Activated naive CD4-positive, alpha-beta T cell treated with anti-CD3 and anti-CD28 coated beads, Interleukin-2, amount 10 ng/mL, durations not matched to agents 7 days and 5 days (primary cell): ENCODE measurements at regions not wholly inside any gene's neighbourhood (a gene's known extent, or its start where the extent isn't known, plus 50 kb on each side); places are given as distances from the start of the nearest gene placed in this dataset.

ENCODE experiments used
- CTCF ChIA-PET: fragments of 350-600 bp; sonication (Branson Sonifier 250); formaldehyde crosslinking; loops from one replicate; lab custom pipeline; 2021; ENCODE audit warnings: antibody characterized with exemption; lab: Charles Lee
- DNase-seq: peaks from one replicate; pipeline ENCODE4 v3.0.0-alpha.2; 2020
- H3K27ac Mint-ChIP-seq: one replicate; pipeline ENCODE4 v1.8.0; 2021; ENCODE audit warnings: mild to moderate bottlenecking, moderate library complexity, mixed read lengths
- H3K27me3 Mint-ChIP-seq: one replicate; pipeline ENCODE4 v1.8.0; 2021; ENCODE audit warnings: mild to moderate bottlenecking, mixed read lengths
- H3K36me3 Mint-ChIP-seq: one replicate; pipeline ENCODE4 v1.8.0; 2021; ENCODE audit warnings: mixed read lengths
- H3K4me1 Mint-ChIP-seq: one replicate; pipeline ENCODE4 v1.8.0; 2021; ENCODE audit warnings: mixed read lengths
- H3K4me3 Mint-ChIP-seq: one replicate; pipeline ENCODE4 v1.8.0; 2021; ENCODE audit warnings: mild to moderate bottlenecking, moderate library complexity, mixed read lengths
- H3K9me3 Mint-ChIP-seq: one replicate; pipeline ENCODE4 v1.8.0; 2021; ENCODE audit warnings: mixed read lengths

- no peak overlapping the region for H3K4me3 Mint-ChIP-seq
- no peaks in the 10 kb centered on the region for H3K9me3 Mint-ChIP-seq
- DNase-seq = no peak
- peaks cover 14% of the 10 kb centered on the region for H3K4me1 Mint-ChIP-seq
- H3K36me3 Mint-ChIP-seq = no peaks in the 10 kb centered on the region
- no peak overlapping the region for H3K27ac Mint-ChIP-seq
- H3K27me3 Mint-ChIP-seq = peaks cover 59% of the 10 kb centered on the region
- CTCF ChIA-PET = interaction anchor here (0.8 to 2.3 kb wide), 8 partner anchors 10 to 247 kb away, joined by 3 to 15 read pairs (median 6); no protein-coding TSS in a partner anchor
These were observed 185.6 kb upstream of the TNRC6C start for GRCh38 chr17:77772899-77773358.

GRCh38 chr17:77774182-77774581 lies 184.3 kb upstream of the TNRC6C start:
- CTCF ChIA-PET = interaction anchor here (0.9 to 2.3 kb wide), 6 partner anchors 10 to 246 kb away, joined by 3 to 15 read pairs (median 5); no protein-coding TSS in a partner anchor

GRCh38 chr17:77778636-77779489 lies 179.6 kb upstream of the TNRC6C start:
- H3K9me3 Mint-ChIP-seq = no peaks in the 10 kb centered on the region
- no peak for DNase-seq
- H3K4me1 Mint-ChIP-seq = peaks cover 5% of the 10 kb centered on the region
- H3K27me3 Mint-ChIP-seq = peaks cover 26% of the 10 kb centered on the region
- no peak overlapping the region for H3K27ac Mint-ChIP-seq
- CTCF ChIA-PET = no interaction called here
- no peaks in the 10 kb centered on the region for H3K36me3 Mint-ChIP-seq
- no peak overlapping the region for H3K4me3 Mint-ChIP-seq

More at GRCh38 chr17:77774182-77774581, 184.3 kb upstream of the TNRC6C start:
- no peaks in the 10 kb centered on the region for H3K9me3 Mint-ChIP-seq
- peaks cover 14% of the 10 kb centered on the region for H3K4me1 Mint-ChIP-seq
- no peak for DNase-seq
- no peak overlapping the region for H3K4me3 Mint-ChIP-seq
- no peak overlapping the region for H3K27ac Mint-ChIP-seq
- no peaks in the 10 kb centered on the region for H3K36me3 Mint-ChIP-seq
- H3K27me3 Mint-ChIP-seq = peaks cover 55% of the 10 kb centered on the region

- H3K27ac Mint-ChIP-seq = no peak overlapping the region
- no peaks in the 10 kb centered on the region for H3K36me3 Mint-ChIP-seq
- H3K9me3 Mint-ChIP-seq = no peaks in the 10 kb centered on the region
- no peak for DNase-seq
- peaks cover 16% of the 10 kb centered on the region for H3K4me1 Mint-ChIP-seq
- H3K27me3 Mint-ChIP-seq = peaks cover 25% of the 10 kb centered on the region
- CTCF ChIA-PET = no interaction called here
- no peak overlapping the region for H3K4me3 Mint-ChIP-seq
These were observed 178.6 kb upstream of the TNRC6C start for GRCh38 chr17:77779711-77780539.

- peaks cover 30% of the 10 kb centered on the region for H3K27me3 Mint-ChIP-seq
- CTCF ChIA-PET = no interaction called here
- no peaks in the 10 kb centered on the region for H3K36me3 Mint-ChIP-seq
- H3K4me3 Mint-ChIP-seq = no peak overlapping the region
- H3K27ac Mint-ChIP-seq = no peak overlapping the region
- DNase-seq = no peak
- H3K4me1 Mint-ChIP-seq = peaks cover 18% of the 10 kb centered on the region
- H3K9me3 Mint-ChIP-seq = no peaks in the 10 kb centered on the region
These were observed 177.0 kb upstream of the TNRC6C start for GRCh38 chr17:77781536-77781935.

GRCh38 chr17:77782201-77782600 lies 176.3 kb upstream of the TNRC6C start:
- Mint-ChIP-seq H3K27me3 (peaks cover 30% of the 10 kb centered on the region), H3K4me1 (peaks cover 18% of the 10 kb centered on the region), H3K27ac (no peak overlapping the region), H3K4me3 (no peak overlapping the region), H3K36me3 (no peaks in the 10 kb centered on the region), H3K9me3 (no peaks in the 10 kb centered on the region)
- CTCF ChIA-PET = no interaction called here
- DNase-seq = no peak

GRCh38 chr17:77782611-77783010 lies 175.9 kb upstream of the TNRC6C start:
- CTCF ChIA-PET = no interaction called here
- no peak for DNase-seq
- Mint-ChIP-seq H3K4me3 (no peak overlapping the region), H3K9me3 (no peaks in the 10 kb centered on the region), H3K27ac (no peak overlapping the region), H3K27me3 (peaks cover 34% of the 10 kb centered on the region), H3K4me1 (peaks cover 18% of the 10 kb centered on the region), H3K36me3 (no peaks in the 10 kb centered on the region)

- no peak overlapping the region for H3K4me3 Mint-ChIP-seq
- no peaks in the 10 kb centered on the region for H3K36me3 Mint-ChIP-seq
These were observed 174.3 kb upstream of the TNRC6C start for GRCh38 chr17:77783991-77784820.

GRCh38 chr17:77785312-77785905 lies 173.1 kb upstream of the TNRC6C start:
- Mint-ChIP-seq H3K36me3 (no peaks in the 10 kb centered on the region), H3K9me3 (no peaks in the 10 kb centered on the region), H3K4me3 (no peak overlapping the region), H3K4me1 (peaks cover 18% of the 10 kb centered on the region), H3K27me3 (peaks cover 45% of the 10 kb centered on the region), H3K27ac (no peak overlapping the region)
- no peak for DNase-seq
- CTCF ChIA-PET = no interaction called here

More at GRCh38 chr17:77783991-77784820, 174.3 kb upstream of the TNRC6C start:
- Mint-ChIP-seq H3K27me3 (peaks cover 41% of the 10 kb centered on the region), H3K9me3 (no peaks in the 10 kb centered on the region), H3K4me1 (peaks cover 18% of the 10 kb centered on the region), H3K27ac (peak overlapping the region; percentile 80)
- peak; percentile 71 for DNase-seq
- CTCF ChIA-PET = interaction anchor here (0.9 to 1.5 kb wide), 5 partner anchors 11 to 241 kb away, joined by 3 to 8 read pairs (median 3); no protein-coding TSS in a partner anchor

GRCh38 chr17:77786090-77786489 lies 172.4 kb upstream of the TNRC6C start:
- peaks cover 47% of the 10 kb centered on the region for H3K27me3 Mint-ChIP-seq
- no peak overlapping the region for H3K27ac Mint-ChIP-seq
- peaks cover 18% of the 10 kb centered on the region for H3K4me1 Mint-ChIP-seq
- no peaks in the 10 kb centered on the region for H3K36me3 Mint-ChIP-seq
- no peaks in the 10 kb centered on the region for H3K9me3 Mint-ChIP-seq
- no peak overlapping the region for H3K4me3 Mint-ChIP-seq
- no peak for DNase-seq
- CTCF ChIA-PET = no interaction called here

- no peaks in the 10 kb centered on the region for H3K36me3 Mint-ChIP-seq
- CTCF ChIA-PET = no interaction called here
- H3K4me1 Mint-ChIP-seq = peaks cover 18% of the 10 kb centered on the region
- H3K4me3 Mint-ChIP-seq = no peak overlapping the region
- no peaks in the 10 kb centered on the region for H3K9me3 Mint-ChIP-seq
- H3K27me3 Mint-ChIP-seq = peaks cover 47% of the 10 kb centered on the region
- DNase-seq = no peak
- no peak overlapping the region for H3K27ac Mint-ChIP-seq
These were observed 171.6 kb upstream of the TNRC6C start for GRCh38 chr17:77786740-77787505.

GRCh38 chr17:77790143-77790829 lies 168.2 kb upstream of the TNRC6C start:
- Mint-ChIP-seq H3K27ac (no peak overlapping the region), H3K4me1 (peaks cover under 1% of the 10 kb centered on the region), H3K27me3 (peaks cover 62% of the 10 kb centered on the region), H3K36me3 (no peaks in the 10 kb centered on the region), H3K4me3 (no peak overlapping the region), H3K9me3 (no peaks in the 10 kb centered on the region)
- DNase-seq = no peak
- CTCF ChIA-PET = no interaction called here
